Ecto neural progenitor cell (in vitro differentiated cells): ENCODE measurements at regions not wholly inside any gene's neighbourhood (a gene's known extent, or its start where the extent isn't known, plus 50 kb on each side); places are given as distances from the start of the nearest gene placed in this dataset.
"Not testable (repeated sequence)": the region's sequence is repeated elsewhere in the genome, so short reads cannot be mapped to it uniquely, and the experiment has no call there.

Source experiments
- DNase-seq: peaks from one replicate; pipeline ENCODE4 v3.0.0-alpha.2; 2018; ENCODE audit warnings: low spot score

DNA sequence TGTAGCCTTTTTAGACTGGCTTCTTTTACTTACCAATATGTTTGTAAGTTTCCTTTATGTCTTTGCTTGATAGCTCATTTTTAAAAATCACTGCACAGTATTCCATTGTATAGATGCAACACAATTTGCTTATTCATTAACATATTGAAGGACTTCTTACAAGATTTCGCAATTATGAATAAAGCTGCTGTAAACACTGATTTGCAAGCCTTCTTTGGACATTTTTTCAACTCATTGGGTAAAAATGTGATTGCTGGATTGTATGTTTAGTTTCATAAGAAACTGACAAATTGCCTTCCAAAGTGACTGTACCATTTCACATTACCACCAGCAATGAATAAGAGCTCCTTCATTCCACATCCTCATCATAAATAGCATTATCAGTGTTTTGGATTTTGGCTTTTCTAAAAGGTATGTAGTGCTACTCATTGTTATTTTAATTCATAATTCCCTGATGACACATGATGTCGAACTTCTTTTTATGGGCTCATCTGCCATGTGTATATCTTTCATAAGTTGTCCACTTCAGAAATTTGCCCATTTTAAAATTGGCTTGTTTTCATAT is 80.7 kb downstream of the TFAP2B start:
- no peak for DNase-seq

- no peak for DNase-seq
These were observed 83.6 kb downstream of the TFAP2B start for GRCh38 chr6:50902260-50902659.

DNA sequence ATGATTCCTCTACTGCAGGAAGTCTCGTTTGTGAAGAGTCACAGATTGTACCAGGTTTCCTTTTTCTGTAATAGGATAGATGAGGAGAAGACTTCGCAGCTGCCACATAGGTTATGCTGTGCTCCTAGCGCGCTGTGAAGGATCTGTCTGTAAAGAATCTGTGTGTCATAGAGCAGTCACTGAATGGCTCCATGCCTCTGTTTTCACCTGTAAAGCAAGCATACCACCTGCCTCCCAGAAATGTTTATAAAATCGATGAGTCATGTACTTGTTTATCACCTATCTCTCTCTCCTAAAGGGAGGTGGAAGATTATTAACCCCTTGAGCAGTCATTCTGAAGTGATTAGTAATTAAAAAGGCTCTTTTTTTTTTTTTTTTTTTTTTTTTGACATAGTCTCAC is 86.6 kb downstream of the TFAP2B start:
- DNase-seq, result no peak

- no peak for DNase-seq
These were observed 88.9 kb downstream of the TFAP2B start for GRCh38 chr6:50907565-50907964.

GRCh38 chr6:50913105-50913770 is 94.6 kb downstream of the TFAP2B start:
- DNase-seq, result no peak

- DNase-seq, result not testable (repeated sequence)
These were observed 102.7 kb downstream of the TFAP2B start for GRCh38 chr6:50921378-50921777.

GRCh38 chr6:50921968-50922367 is 103.3 kb downstream of the TFAP2B start:
- no peak for DNase-seq

DNA sequence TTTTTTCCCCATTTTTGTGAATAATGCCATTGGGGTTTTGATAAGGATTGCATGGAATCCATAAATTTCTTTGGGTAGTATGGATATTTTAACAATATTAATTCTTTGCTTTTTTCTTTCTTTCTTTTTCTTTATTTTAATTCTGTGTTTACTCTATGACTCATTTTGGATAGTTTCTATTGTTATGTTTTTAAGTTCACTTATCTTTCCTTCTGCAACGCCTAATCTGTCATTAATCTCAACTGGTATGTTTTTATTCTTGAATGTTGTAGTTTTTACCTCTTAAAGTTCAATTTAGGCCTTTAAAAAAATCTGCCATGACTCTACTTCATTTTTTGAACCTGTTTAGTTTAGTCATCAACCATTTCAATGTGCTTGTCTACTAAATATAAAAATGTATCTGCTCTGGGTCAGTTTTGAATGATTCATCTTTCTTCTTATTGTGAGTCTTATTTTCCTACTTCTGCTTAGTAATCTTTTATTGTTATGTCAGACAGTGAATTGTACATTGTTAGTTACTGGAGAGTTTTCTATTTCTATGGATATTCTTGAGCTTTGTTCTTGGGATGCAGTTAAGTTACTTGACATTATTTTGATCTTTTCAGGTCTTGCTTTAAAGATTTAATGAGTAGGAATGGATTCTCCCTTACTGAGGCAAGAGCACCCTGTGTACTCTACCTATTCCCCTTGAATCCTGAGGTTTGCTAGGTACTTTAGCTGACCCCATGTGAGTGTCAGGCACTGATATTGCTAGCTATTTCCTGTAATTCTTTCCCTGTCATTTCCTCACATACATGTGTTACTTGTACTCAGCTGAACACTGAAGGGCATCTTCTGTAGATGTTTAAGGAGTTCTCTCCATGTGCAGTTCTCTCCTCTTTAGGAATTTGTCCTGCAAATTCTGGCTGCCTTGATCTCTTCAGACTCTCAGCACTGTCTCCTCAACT is 104.2 kb downstream of the TFAP2B start:
- DNase-seq, result no peak

DNA sequence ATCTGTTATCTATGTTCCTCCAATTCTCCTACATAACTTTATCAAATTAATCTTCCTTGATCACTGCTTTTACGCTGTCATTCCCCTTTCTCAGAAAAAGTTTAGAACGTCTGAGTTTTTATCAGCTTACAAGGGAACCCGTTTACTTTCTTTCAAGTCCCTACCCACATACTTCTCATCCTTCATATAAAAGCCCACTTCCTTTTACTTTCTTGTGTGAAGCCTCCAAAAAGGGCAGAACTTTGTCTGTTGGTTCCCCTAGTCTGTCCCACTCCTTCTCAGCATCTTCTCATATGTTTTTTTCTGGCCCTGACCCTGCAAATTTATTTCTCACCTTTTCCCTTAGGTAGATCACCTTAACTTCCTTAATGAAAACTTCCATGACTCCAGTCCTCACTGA is 106.1 kb downstream of the TFAP2B start:
- no peak for DNase-seq

DNA sequence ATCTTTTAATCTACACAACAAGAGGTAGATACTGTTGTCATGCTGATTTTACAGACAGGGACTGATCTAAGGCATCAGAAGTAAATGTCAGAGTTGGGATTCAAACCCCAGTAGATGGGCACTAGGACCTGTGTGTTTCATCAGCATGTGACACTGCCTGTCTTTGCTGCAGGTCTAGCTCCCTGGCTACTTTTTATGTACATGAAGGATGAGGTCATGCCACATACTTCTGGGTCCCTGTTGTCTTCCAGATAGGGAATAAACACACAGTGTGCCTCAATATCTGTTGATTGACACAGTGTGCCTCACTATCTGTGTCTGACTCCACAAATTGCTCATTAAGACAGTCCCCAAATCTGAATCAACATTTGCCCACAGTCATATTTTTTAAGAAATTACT is 106.9 kb downstream of the TFAP2B start:
- no peak for DNase-seq

GRCh38 chr6:50925981-50926380 is 107.3 kb downstream of the TFAP2B start:
- DNase-seq, result no peak

- DNase-seq, result no peak
These were observed 109.1 kb downstream of the TFAP2B start for GRCh38 chr6:50927800-50928199.

- DNase-seq, result no peak
These were observed 110.7 kb downstream of the TFAP2B start for GRCh38 chr6:50929323-50929722.

DNA sequence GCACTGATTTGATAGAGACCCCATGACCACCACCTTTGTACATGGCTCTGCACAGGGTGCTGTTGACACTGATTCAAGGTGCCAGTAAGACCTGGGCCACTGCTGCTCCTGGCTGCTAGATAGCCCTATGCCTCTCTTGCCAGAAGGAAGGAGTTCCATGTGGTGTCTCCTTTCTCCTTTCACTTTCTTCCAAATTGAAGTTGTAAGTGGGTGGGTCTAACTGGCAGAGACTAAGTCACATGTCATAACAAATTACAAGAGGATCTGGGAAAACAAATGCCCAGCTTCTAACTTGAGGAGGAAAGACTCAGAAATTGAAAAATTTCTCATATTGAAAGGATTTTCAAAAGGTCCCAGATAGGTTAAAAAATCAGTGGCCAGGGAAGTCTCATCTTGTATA is 116.8 kb downstream of the TFAP2B start:
- no peak for DNase-seq

GRCh38 chr6:50936277-50936681 is 117.6 kb downstream of the TFAP2B start:
- no peak for DNase-seq

- DNase-seq, result no peak
These were observed 121.3 kb downstream of the TFAP2B start for GRCh38 chr6:50939931-50940330.

DNA sequence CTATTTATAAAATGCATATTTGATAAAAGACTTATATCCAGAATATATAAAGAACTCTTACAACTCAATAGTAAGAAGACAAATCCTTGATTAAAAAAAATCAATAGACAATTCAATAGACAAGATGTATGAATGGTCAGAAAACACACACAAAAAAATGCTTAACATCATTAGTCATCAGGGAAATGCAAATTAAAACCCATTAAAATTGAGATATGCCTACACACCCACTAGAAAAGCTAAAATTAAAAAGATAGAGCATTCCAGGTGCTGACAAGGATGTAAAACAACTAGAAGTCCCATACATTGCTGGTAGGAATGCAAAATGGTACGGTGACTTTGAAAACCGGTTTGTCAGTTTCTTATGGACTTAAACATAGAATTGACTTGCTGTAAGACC is 127.1 kb downstream of the TFAP2B start:
- no peak for DNase-seq

DNA sequence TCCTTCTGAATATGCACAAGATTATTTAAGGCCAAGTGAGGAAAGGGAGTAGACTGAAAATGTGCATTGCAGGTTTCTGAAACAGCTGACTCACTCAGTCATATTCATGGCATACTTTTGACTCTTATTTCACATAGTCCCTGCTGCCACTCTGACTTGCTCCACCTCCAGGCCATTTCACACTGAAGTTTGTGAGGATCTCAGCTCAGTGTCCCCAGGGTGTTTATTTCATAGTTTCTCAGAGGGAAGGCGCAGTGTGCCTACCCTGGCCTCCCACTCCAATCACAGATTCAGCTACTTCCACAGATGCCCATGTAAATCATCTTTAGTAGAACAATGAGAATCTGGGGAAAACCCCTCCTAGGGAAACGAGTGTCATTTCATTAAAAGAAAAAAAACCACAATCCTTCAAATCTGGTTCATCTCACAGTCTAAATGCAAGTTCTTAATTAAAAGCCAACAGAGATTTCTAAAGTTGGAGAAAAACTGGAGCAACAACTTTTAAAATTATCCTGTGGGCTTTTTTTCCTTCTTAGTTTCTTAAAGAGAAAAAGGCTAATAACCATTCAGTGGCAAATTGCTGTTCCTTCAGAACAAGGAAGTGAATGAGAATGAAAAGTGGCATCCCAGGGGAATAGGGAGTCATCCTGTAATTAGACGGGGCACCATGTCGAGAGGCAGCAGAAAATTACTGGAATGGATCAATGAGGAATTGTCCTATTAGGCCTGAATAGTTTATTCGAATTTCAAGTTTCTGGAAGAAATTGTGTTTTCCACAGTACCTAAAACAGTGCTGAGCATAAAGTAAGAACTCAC is 133.6 kb downstream of the TFAP2B start:
- no peak for DNase-seq

GRCh38 chr6:50956014-50956413 is 137.3 kb downstream of the TFAP2B start:
- no peak for DNase-seq

- no peak for DNase-seq
These were observed 139.6 kb downstream of the TFAP2B start for GRCh38 chr6:50958148-50958697.

DNA sequence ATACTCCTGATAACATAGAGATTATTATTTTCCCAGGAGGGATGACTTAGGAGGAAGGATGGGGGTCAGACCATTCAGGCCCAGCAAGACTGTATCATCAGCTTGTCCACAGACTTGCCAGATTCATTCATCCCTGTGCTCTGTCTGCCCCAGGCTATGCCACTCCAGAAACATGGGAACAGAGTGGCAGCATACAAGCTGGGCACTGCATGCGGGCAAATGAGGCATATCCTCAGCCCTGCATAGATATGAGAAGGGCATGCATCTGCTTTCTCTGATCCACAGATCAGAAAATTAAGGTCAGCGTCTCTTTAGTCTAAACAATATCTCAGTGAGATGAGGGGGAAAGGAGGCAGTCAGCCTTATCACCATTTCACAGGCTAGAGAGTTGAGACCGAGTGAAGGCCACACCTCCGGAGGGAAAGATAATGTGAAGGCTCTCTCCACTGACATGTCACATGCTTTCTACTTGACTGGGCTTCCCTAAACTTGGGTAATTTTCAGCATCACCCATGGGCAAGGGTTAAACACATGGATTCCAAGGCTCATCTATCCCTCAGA is 140.5 kb downstream of the TFAP2B start:
- DNase-seq, result no peak

DNA sequence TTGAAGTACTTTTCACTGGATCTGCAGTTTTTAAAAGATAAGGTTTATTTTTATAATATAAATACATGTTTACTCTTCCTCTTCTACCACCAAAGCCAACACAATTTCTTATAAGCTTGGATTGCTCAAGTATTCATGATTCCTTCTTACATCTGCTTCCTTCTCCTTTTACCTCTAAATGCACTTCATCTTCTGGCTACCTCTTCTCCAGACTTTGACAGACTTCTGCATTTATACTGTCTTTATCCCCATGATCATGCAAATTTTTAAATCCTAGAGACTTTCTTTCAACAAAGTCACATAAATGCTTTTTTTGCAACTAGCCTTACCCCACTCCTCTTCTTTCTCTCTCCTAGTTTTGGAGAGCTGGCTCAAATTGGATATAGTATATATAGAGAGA is 142.9 kb downstream of the TFAP2B start:
- DNase-seq, result no peak
